ENCODE measurements at regions not wholly inside any gene's neighbourhood (a gene's known extent, or its start where the extent isn't known, plus 50 kb on each side); places are given as distances from the start of the nearest gene placed in this dataset.

- DNase-seq (ENCODE audit: low read depth): no peak
- H3K4me3 ChIP-seq (replicated peaks; ENCODE audit: low read depth, low read length): no peak overlapping the region
- TF ChIP-seq, protein P1, sequence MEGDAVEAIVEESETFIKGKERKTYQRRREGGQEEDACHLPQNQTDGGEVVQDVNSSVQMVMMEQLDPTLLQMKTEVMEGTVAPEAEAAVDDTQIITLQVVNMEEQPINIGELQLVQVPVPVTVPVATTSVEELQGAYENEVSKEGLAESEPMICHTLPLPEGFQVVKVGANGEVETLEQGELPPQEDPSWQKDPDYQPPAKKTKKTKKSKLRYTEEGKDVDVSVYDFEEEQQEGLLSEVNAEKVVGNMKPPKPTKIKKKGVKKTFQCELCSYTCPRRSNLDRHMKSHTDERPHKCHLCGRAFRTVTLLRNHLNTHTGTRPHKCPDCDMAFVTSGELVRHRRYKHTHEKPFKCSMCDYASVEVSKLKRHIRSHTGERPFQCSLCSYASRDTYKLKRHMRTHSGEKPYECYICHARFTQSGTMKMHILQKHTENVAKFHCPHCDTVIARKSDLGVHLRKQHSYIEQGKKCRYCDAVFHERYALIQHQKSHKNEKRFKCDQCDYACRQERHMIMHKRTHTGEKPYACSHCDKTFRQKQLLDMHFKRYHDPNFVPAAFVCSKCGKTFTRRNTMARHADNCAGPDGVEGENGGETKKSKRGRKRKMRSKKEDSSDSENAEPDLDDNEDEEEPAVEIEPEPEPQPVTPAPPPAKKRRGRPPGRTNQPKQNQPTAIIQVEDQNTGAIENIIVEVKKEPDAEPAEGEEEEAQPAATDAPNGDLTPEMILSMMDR (IDR thresholded peaks at IDR 0.05; ENCODE audit: low read length, missing control alignments): no peak
These were observed 171.9 kb downstream of the MAGEB5 start for GRCh38 chrX:26387906-26388305.

DNA sequence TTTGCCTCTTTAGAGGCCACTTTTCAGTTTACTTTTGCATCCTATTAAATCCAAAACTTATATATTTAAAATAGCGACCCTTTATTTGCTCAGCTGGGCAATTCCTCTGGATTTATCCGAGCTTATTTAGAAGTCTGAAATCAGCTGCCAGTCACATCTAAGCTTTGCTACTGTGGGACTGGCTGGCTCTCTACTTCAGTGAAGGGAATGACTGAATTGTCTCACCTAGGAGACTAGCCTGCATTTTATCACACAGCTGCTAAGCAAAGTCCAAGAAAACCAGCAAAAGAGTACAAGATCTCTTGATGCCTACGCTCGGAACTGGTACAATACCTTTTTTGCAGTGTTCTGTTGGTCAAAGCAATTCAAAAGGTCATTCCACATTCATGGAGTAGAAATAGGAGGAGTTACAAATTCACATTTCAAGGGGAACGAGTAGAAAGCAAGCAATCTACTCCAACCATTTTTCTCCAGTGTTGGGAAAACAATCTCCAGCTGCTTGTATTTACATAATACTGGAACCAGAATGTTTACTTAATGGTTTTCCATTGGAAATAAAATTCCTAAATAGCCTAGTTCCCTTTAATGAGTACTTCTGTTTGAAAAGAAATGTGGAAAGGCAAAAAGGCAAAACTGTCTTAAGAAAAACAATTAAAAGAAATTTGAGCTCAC is 160.2 kb downstream of the MAGEB5 start:
- TF ChIP-seq, protein P1 (IDR thresholded peaks at IDR 0.05; ENCODE audit: low read length, missing control alignments): no peak
- no peak overlapping the region for H3K4me3 ChIP-seq (replicated peaks; ENCODE audit: low read depth, low read length)
- no peak for DNase-seq (ENCODE audit: low read depth)

DNA sequence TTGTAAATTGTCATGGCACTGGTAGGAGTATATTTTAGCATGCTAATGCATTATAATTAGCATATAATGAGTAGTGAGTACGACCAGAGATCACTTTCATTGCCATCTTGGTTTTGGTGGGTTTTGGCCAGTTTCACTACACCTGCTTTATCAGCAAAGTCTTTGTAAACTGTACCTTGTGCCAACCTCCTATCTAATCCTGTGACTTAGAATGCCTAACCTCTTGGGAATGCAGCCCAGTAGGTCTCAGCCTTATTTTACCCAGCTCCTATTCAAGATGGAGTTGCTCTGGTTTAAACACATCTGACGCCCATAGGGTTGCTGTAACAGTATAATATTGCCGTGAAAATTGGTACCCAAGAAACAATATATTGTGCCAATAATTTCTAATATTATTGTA is 159.4 kb downstream of the MAGEB5 start:
- TF ChIP-seq, protein P1 (IDR thresholded peaks at IDR 0.05; ENCODE audit: low read length, missing control alignments): no peak
- DNase-seq (ENCODE audit: low read depth): no peak
- H3K4me3 ChIP-seq (replicated peaks; ENCODE audit: low read depth, low read length): no peak overlapping the region

GRCh38 chrX:26373829-26374228 is 157.9 kb downstream of the MAGEB5 start:
- TF ChIP-seq, protein P1 (IDR thresholded peaks at IDR 0.05; ENCODE audit: low read length, missing control alignments): no peak
- DNase-seq (ENCODE audit: low read depth): no peak
- H3K4me3 ChIP-seq (replicated peaks; ENCODE audit: low read depth, low read length): no peak overlapping the region

DNA sequence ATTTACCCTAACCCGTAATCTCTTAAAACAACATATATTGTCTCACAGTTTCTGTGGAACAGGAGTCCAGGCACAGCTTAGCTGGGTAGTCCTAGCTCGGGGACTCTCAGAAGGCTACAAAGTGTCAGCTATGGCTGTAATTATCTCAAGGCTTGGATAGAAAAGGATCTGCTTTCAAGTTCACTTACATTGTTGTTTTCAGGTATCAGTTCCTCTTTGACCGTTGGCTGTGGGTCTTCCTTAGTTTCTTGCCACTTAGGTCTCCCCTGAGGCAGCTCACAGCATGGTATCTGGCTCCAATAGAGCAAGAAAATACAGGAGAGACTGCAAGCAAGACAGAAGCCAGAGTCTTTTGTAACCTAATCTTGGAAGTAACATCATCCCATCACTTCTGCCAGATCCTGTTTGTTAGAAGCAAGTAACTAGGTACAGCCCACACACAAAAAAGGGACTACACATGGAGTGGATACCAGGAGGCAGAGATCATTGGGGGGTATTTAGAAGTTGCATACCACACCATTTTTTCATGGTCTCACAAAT is 137.0 kb downstream of the MAGEB5 start:
- DNase-seq (ENCODE audit: low read depth): peak; percentile 0
- TF ChIP-seq, protein P1 (IDR thresholded peaks at IDR 0.05; ENCODE audit: low read length, missing control alignments): no peak
- H3K4me3 ChIP-seq (replicated peaks; ENCODE audit: low read depth, low read length): no peak overlapping the region

- TF ChIP-seq, protein P1 (IDR thresholded peaks at IDR 0.05; ENCODE audit: low read length, missing control alignments): no peak
- no peak overlapping the region for H3K4me3 ChIP-seq (replicated peaks; ENCODE audit: low read depth, low read length)
- DNase-seq (ENCODE audit: low read depth): no peak
These were observed 131.2 kb downstream of the MAGEB5 start for GRCh38 chrX:26347171-26347570.

DNA sequence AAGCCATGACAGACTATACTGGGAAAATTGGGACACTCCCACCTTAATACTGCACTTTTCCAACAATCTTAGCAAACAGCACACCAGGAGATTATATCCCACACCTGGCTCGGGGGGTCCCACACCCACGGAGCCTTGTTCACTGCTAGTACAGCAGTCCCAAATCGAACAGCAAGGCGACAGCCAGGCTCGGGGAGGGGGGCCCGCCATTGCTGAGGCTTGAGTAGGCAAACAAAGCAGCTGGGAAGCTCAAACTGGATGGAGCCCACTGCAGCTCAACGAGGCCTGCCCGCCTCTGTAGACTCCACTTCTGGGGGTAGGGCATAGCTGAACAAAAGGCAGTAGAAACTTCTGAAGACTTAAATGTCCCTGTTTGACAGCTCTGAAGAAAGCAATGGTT is 118.3 kb downstream of the MAGEB5 start:
- DNase-seq (ENCODE audit: low read depth): no peak
- no peak overlapping the region for H3K4me3 ChIP-seq (replicated peaks; ENCODE audit: low read depth, low read length)
- TF ChIP-seq, protein P1 (IDR thresholded peaks at IDR 0.05; ENCODE audit: low read length, missing control alignments): no peak

All from fibroblast of pulmonary artery (primary cell).